H9 (cell line): ENCODE measurements at regions not wholly inside any gene's neighbourhood (a gene's known extent, or its start where the extent isn't known, plus 50 kb on each side); places are given as distances from the start of the nearest gene placed in this dataset.
A peak's percentile ranks its signal among the peaks of the same experiment; 100 is the strongest.

ENCODE experiments used
- DNase-seq: peaks from one replicate; pipeline ENCODE4 v3.0.0-alpha.2; 2017
- H2AFZ ChIP-seq: one replicate; pipeline ENCODE4 v1.6.1; 2013; ENCODE audit warnings: mild to moderate bottlenecking, low read length, control low read depth, moderate library complexity
- H2AK5ac ChIP-seq: 2 replicates; pipeline ENCODE4 v1.6.1; 2013; ENCODE audit warnings: low read length, control low read depth, mixed read lengths; ENCODE audit not compliant: insufficient read length
- H2BK120ac ChIP-seq: one replicate; pipeline ENCODE4 v1.6.1; 2013; ENCODE audit warnings: low read depth, mild to moderate bottlenecking, low read length, control low read depth, inconsistent platforms; ENCODE audit not compliant: poor library complexity, severe bottlenecking
- H2BK12ac ChIP-seq: 2 replicates; pipeline ENCODE4 v1.6.1; 2013; ENCODE audit warnings: low read length, control low read depth, mixed read lengths, low read depth; ENCODE audit not compliant: insufficient read length
- H2BK15ac ChIP-seq: 2 replicates; pipeline ENCODE4 v1.6.1; 2013; ENCODE audit warnings: low read depth, low read length, control low read depth
- H2BK20ac ChIP-seq: one replicate; pipeline ENCODE4 v1.6.1; 2013; ENCODE audit warnings: low read depth, mild to moderate bottlenecking, low read length, control low read depth, inconsistent platforms; ENCODE audit not compliant: poor library complexity, severe bottlenecking
- H2BK5ac ChIP-seq: 2 replicates; pipeline ENCODE4 v1.6.1; 2013; ENCODE audit warnings: low read length, control low read depth, mixed read lengths; ENCODE audit not compliant: insufficient read length
- H3K14ac ChIP-seq: 2 replicates; pipeline ENCODE4 v1.6.1; 2013; ENCODE audit warnings: low read length, control low read depth; ENCODE audit not compliant: insufficient read depth
- H3K18ac ChIP-seq: 2 replicates; pipeline ENCODE4 v1.6.1; 2013; ENCODE audit warnings: low read depth, mild to moderate bottlenecking, mixed read lengths, low read length, control low read depth; ENCODE audit not compliant: insufficient read length
- H3K23ac ChIP-seq: 2 replicates; pipeline ENCODE4 v1.6.1; 2013; ENCODE audit warnings: low read length, control low read depth, mixed read lengths, low read depth; ENCODE audit not compliant: insufficient read length
- H3K23me2 ChIP-seq: 2 replicates; pipeline ENCODE4 v1.6.1; 2013; ENCODE audit warnings: low read depth, mild to moderate bottlenecking, mixed read lengths, low read length, control low read depth; ENCODE audit not compliant: insufficient read length, poor library complexity, severe bottlenecking
- H3K27ac ChIP-seq: 2 replicates; pipeline ENCODE4 v1.5.1; 2013; ENCODE audit warnings: low read length, control low read depth, mixed read lengths, low read depth; ENCODE audit not compliant: insufficient read length
- H3K27me3 ChIP-seq: 2 replicates; pipeline ENCODE4 v1.6.1; 2013; ENCODE audit warnings: low read length, control low read depth, inconsistent platforms; ENCODE audit not compliant: insufficient read depth
- H3K4ac ChIP-seq: 2 replicates; pipeline ENCODE4 v1.6.1; 2013; ENCODE audit warnings: low read depth, mild to moderate bottlenecking, control low read depth, inconsistent platforms, low read length, moderate library complexity
- H3K4me1 ChIP-seq: 2 replicates; pipeline ENCODE4 v1.6.1; 2013; ENCODE audit warnings: low read length, control low read depth, inconsistent platforms; ENCODE audit not compliant: insufficient read depth
- H3K4me2 ChIP-seq: 2 replicates; pipeline ENCODE4 v1.6.1; 2013; ENCODE audit warnings: low read length, control low read depth, mixed read lengths; ENCODE audit not compliant: insufficient read length, insufficient read depth
- H3K56ac ChIP-seq: 2 replicates; pipeline ENCODE4 v1.6.1; 2013; ENCODE audit warnings: low read depth, mild to moderate bottlenecking, mixed read lengths, low read length, control low read depth; ENCODE audit not compliant: insufficient read length
- H3K79me1 ChIP-seq: 2 replicates; pipeline ENCODE4 v1.6.1; 2013; ENCODE audit warnings: low read depth, mild to moderate bottlenecking, moderate library complexity, low read length, control low read depth, inconsistent platforms; ENCODE audit not compliant: insufficient read depth, poor library complexity, severe bottlenecking
- H3K79me2 ChIP-seq: 2 replicates; pipeline ENCODE4 v1.6.1; 2013; ENCODE audit warnings: low read length, control low read depth, inconsistent platforms; ENCODE audit not compliant: insufficient read depth
- H3K9ac ChIP-seq: 2 replicates; pipeline ENCODE4 v1.6.1; 2013; ENCODE audit warnings: low read length, control low read depth, mixed read lengths; ENCODE audit not compliant: insufficient read length; ENCODE audit errors: extremely low read depth
- H3K9me3 ChIP-seq: one replicate; pipeline ENCODE4 v1.6.1; 2013; ENCODE audit warnings: low read depth, low read length, inconsistent platforms; ENCODE audit not compliant: control insufficient read depth
- H3T11ph ChIP-seq: one replicate; pipeline ENCODE4 v1.6.1; 2013; ENCODE audit warnings: mild to moderate bottlenecking, low read length, control low read depth, inconsistent platforms
- H4K20me1 ChIP-seq: one replicate; pipeline ENCODE4 v1.6.1; 2013; ENCODE audit not compliant: control insufficient read depth, insufficient read length, insufficient read depth
- H4K5ac ChIP-seq: 2 replicates; pipeline ENCODE4 v1.6.1; 2013; ENCODE audit warnings: low read depth, mild to moderate bottlenecking, mixed read lengths, low read length, control low read depth; ENCODE audit not compliant: insufficient read length
- H4K8ac ChIP-seq: replicated peaks from 2 replicates; pipeline ENCODE4 v1.6.1; 2013; ENCODE audit warnings: low read length, control low read depth, mixed read lengths, low read depth; ENCODE audit not compliant: insufficient read length
- H4K91ac ChIP-seq: 2 replicates; pipeline ENCODE4 v1.6.1; 2013; ENCODE audit warnings: low read depth, mild to moderate bottlenecking, moderate library complexity, mixed read lengths, low read length, control low read depth; ENCODE audit not compliant: insufficient read length
- H3K27ac Mint-ChIP-seq, 3 experiments: 2 replicates in 2 of 3; 3 replicates in 1 of 3; pipeline ENCODE4 v1.8.0; 2020 to 2021; ENCODE audit warnings: mixed read lengths in 3 of 3, mild to moderate bottlenecking in 1 of 3, moderate library complexity in 1 of 3
- H3K27me3 Mint-ChIP-seq: 2 replicates; pipeline ENCODE4 v1.8.0; 2021; ENCODE audit warnings: low read depth, mild to moderate bottlenecking, moderate library complexity, mixed read lengths
- H3K36me3 Mint-ChIP-seq, 3 experiments: 2 replicates in 2 of 3; 3 replicates in 1 of 3; pipeline ENCODE4 v1.8.0; 2020 to 2021; ENCODE audit warnings: low read depth in 3 of 3, mixed read lengths in 3 of 3; ENCODE audit not compliant: insufficient read depth in 1 of 3
- H3K4me1 Mint-ChIP-seq, 2 experiments: 2 replicates each; pipeline ENCODE4 v1.8.0; 2020; ENCODE audit warnings: mixed read lengths in 2 of 2
- H3K4me3 Mint-ChIP-seq, 2 experiments: 2 replicates in 1 of 2; 3 replicates in 1 of 2; pipeline ENCODE4 v1.8.0; 2020 to 2021; ENCODE audit warnings: mild to moderate bottlenecking in 2 of 2, mixed read lengths in 2 of 2, moderate library complexity in 1 of 2
- H3K9me3 Mint-ChIP-seq, 2 experiments: 2 replicates in 1 of 2; 3 replicates in 1 of 2; pipeline ENCODE4 v1.8.0; 2020; ENCODE audit warnings: mild to moderate bottlenecking in 2 of 2, mixed read lengths in 2 of 2, moderate library complexity in 1 of 2
- WGBS: extraction: QIAGEN DNeasy Blood & Tissue Kit; methylation state at CpG from one replicate; pipeline ENCODE4 v1.1.7; 2013; ENCODE audit warnings: missing lambda C conversion rate, low lambda C conversion rate, mixed read lengths; ENCODE audit not compliant: insufficient read length; ENCODE audit errors: extremely low coverage; 5-methylcytosine and 5-hydroxymethylcytosine counted together
- TF ChIP-seq, protein P1 (sequence below): fragments of 200-600 bp; sonication (generic); conservative IDR thresholded peaks from 3 replicates; pipeline ENCODE4 v1.8.0; 2021; ENCODE audit warnings: antibody characterized with exemption, mild to moderate bottlenecking

GRCh38 chr20:52539891-52540290 lies 348.3 kb upstream of the ZFP64 start:
- no peak overlapping the region for H3K4ac ChIP-seq
- H3T11ph ChIP-seq: no peak overlapping the region
- H4K5ac ChIP-seq: no peak overlapping the region
- peaks cover 24 to 29% of the 10 kb centered on the region in 2 experiments for H3K9me3 Mint-ChIP-seq
- H3K36me3 Mint-ChIP-seq: peaks cover 5 to 23% (median 14%) of the 10 kb centered on the region in 3 experiments; a peak in 4 of 7 replicates
- no peak overlapping the region for H3K27ac Mint-ChIP-seq
- TF ChIP-seq, protein P1, sequence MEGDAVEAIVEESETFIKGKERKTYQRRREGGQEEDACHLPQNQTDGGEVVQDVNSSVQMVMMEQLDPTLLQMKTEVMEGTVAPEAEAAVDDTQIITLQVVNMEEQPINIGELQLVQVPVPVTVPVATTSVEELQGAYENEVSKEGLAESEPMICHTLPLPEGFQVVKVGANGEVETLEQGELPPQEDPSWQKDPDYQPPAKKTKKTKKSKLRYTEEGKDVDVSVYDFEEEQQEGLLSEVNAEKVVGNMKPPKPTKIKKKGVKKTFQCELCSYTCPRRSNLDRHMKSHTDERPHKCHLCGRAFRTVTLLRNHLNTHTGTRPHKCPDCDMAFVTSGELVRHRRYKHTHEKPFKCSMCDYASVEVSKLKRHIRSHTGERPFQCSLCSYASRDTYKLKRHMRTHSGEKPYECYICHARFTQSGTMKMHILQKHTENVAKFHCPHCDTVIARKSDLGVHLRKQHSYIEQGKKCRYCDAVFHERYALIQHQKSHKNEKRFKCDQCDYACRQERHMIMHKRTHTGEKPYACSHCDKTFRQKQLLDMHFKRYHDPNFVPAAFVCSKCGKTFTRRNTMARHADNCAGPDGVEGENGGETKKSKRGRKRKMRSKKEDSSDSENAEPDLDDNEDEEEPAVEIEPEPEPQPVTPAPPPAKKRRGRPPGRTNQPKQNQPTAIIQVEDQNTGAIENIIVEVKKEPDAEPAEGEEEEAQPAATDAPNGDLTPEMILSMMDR: peak; percentile 39; the same call in 2 of the 3 replicates
- no peak overlapping the region for H3K18ac ChIP-seq
- H3K4me3 Mint-ChIP-seq: no peak overlapping the region
- H2AK5ac ChIP-seq: no peak overlapping the region
- no peak overlapping the region for H3K9ac ChIP-seq
- no CpG with 5 or more reads among the region's 2 CpGs for WGBS
- H2BK15ac ChIP-seq: no peak overlapping the region
- H2BK12ac ChIP-seq: no peak overlapping the region
- H3K4me2 ChIP-seq: no peak overlapping the region
- H3K4me1 ChIP-seq: no peaks in the 10 kb centered on the region
- H4K91ac ChIP-seq: no peak overlapping the region
- no peaks in the 10 kb centered on the region for H3K79me1 ChIP-seq
- H3K23me2 ChIP-seq: no peaks in the 10 kb centered on the region
- H3K9me3 ChIP-seq: no peaks in the 10 kb centered on the region
- no peak overlapping the region for H3K14ac ChIP-seq
- no peak overlapping the region for H3K56ac ChIP-seq
- H2BK120ac ChIP-seq: no peak overlapping the region
- H2BK5ac ChIP-seq: no peak overlapping the region
- H3K4me1 Mint-ChIP-seq: no peaks in the 10 kb centered on the region
- H3K27ac ChIP-seq: no peak overlapping the region
- H3K23ac ChIP-seq: no peak overlapping the region
- H4K20me1 ChIP-seq: no peaks in the 10 kb centered on the region
- DNase-seq: no peak
- no peaks in the 10 kb centered on the region for H3K27me3 ChIP-seq
- H3K79me2 ChIP-seq: no peaks in the 10 kb centered on the region
- H3K27me3 Mint-ChIP-seq: no peaks in the 10 kb centered on the region; the same call in 1 of the 2 replicates
- no peak overlapping the region for H2BK20ac ChIP-seq
- no peak overlapping the region for H2AFZ ChIP-seq
- no peak overlapping the region for H4K8ac ChIP-seq
